C1 segment of cervical spinal cord (tissue), 14 donors: ENCODE measurements at regions not wholly inside any gene's neighbourhood (a gene's known extent, or its start where the extent isn't known, plus 50 kb on each side); places are given as distances from the start of the nearest gene placed in this dataset.
A peak's percentile ranks its signal among the peaks of the same experiment; 100 is the strongest.
"Not testable (repeated sequence)": the region's sequence is repeated elsewhere in the genome, so short reads cannot be mapped to it uniquely, and the experiment has no call there.

Experiments
- DNase-seq, 14 donors: peaks; one replicate each; lab custom pipeline; 2025; lab: John Stamatoyannopoulos, UW

GRCh38 chr4:4032364-4032763, 194.4 kb downstream of the OTOP1 start:
- not testable (repeated sequence) for DNase-seq

DNA sequence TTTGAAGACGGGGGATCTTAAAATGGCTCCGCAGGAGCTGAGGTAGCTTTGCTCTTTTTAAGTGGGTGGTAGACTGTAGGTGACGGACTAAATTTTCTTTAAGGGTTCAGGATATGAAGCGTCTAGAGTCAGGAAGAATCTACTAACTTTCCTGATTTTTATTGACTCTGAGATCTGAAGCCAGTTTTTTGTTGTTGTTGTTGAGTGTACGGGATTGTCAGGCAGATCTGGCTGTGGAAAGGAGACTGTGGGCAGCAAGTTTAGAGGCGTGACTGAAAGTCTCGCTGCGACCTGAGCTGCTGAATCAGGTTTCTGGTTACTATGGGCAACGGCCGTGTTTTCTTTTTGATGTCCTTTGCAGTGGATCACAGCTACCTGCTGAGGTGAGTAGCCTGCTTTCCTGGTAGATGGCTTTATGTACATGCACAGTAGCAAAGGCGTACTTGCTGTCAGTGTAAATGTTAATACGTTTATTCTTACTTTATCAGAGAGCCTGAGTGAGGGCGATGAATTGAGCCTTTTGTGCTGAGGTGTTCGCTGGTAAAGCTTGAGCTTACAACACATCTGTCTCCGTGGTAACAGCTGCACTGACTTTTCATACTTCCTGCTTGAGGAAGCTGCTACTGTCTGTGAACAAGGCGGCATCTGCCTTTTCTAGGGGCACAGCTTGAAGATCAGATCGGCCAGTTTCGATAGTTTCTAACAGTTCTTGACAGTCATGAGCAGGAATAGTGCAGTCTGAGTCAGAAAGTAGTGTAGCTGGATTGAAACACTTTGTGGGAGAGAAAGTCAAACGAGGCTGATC, 193.7 kb downstream of the OTOP1 start:
- not testable (repeated sequence) for DNase-seq

- not testable (repeated sequence) for DNase-seq
These were observed 189.2 kb downstream of the OTOP1 start for GRCh38 chr4:4037399-4038138.

DNA sequence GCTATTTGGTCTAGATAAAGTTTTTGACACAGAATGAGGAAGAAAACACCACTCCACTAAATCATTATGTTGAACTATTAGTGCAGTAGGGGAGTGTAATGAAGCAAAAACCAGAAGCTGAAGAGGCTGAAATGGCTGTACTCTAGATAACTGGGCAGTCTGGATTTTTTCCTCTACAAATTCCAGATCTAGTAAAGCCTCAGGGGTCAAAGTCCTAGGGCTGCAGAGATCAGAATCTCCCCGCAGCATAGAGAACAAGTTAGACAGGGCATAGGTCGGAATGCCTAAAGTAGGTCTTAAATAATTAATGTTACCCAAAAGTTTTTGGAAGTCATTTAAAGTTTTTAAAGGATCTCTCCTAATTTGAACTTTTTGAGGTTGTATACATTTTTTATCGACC, 180.9 kb downstream of the OTOP1 start:
- not testable (repeated sequence) for DNase-seq

DNA sequence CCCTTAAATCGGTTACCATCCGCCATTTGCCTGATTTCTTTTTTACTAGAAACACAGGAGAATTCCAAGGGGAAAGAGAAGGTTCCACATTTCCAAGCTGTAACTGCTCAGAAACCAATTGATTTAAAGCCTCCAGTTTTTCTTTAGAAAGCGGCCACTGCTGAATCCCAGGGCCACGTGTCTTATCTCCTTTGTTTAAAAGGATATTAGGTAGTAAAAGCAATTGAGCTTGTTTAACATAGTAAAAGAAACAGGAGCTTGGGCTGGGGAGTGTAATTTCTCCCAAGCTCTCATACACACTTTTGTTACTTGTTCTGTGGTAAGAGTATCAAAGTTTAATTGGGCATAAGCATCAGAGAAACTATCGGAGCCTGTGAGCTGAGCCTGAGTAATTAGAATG, 180.0 kb downstream of the OTOP1 start:
- DNase-seq = not testable (repeated sequence)

- DNase-seq = not testable (repeated sequence)
These were observed 179.5 kb downstream of the OTOP1 start for GRCh38 chr4:4047202-4047601.

DNA sequence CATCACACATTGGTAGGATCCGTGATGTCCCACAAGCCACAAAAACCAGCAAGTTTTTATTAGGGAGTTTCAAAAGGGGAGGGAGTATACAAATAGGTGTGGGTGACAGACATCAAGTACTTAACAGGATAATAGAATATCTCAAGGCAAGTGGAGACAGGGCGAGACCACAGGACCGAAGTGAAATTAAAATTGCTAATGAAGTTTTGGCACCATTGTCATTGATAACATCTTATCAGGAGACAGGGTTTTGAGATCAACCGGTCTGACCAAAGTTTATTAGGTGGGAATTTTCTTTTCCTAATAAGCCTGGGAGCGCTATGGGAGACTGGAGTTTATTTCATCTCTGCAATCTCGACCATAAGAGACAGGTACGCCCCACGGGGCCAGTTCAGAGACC, 178.5 kb downstream of the OTOP1 start:
- DNase-seq = not testable (repeated sequence)

DNA sequence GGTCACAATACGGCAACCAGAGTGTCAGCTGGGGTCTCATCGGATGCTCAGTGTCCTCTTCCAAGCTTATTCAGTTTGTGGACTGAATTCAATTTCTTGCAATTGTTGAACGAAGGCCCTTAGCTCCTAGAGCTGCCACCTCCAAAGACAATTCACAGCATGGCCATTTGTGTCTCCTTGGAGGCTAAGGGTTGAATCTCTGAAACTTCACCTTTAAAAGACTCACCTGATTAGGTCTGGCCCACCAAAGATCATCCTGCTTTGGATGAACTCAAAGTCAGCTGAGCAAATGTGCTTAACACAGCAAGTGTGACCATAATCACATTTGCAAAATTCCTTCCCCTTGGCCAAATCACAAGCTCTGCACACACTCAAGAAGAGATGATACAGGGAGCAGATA, 175.9 kb downstream of the OTOP1 start:
- DNase-seq = not testable (repeated sequence)

DNA sequence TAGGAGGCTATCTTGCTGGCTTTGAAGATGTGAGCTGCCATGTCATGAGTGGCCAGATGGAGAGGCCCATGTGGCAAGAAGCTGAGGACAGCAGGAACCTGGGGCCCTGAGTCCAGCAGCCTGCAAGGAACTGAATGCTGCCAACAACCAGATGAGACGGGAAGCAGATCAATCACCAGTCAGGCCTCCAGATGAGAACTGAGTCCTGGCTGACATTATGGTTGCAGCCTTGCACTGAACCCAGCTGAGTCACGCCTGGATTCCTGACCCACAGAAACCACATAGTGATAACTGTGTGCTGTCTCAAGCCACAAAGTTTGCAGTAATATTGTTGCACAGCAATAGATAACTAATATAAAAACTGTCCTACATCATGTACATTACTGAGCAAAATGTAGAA, 173.8 kb downstream of the OTOP1 start:
- DNase-seq = not testable (repeated sequence)

DNA sequence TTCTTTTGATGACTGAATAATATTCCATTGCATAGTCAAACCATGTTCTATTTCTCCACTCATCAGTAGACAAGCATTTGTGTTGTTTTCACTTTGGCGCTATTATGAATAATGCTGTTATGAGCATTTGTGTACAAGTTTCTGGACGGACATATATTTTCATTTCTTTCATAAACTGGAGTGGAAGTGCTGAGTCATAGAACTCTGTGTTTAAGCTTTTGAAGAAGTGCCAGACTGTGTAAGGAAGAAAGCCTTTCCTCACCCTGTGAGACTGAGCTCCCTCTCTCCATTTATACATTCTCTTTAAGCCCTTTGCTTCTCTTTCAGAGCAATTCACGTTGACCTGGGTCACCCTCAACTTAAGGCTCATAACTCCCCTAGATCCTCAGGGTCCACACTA, 169.5 kb downstream of the OTOP1 start:
- DNase-seq = not testable (repeated sequence)

GRCh38 chr4:4084171-4084570, 142.6 kb downstream of the OTOP1 start:
- DNase-seq = not testable (repeated sequence)

DNA sequence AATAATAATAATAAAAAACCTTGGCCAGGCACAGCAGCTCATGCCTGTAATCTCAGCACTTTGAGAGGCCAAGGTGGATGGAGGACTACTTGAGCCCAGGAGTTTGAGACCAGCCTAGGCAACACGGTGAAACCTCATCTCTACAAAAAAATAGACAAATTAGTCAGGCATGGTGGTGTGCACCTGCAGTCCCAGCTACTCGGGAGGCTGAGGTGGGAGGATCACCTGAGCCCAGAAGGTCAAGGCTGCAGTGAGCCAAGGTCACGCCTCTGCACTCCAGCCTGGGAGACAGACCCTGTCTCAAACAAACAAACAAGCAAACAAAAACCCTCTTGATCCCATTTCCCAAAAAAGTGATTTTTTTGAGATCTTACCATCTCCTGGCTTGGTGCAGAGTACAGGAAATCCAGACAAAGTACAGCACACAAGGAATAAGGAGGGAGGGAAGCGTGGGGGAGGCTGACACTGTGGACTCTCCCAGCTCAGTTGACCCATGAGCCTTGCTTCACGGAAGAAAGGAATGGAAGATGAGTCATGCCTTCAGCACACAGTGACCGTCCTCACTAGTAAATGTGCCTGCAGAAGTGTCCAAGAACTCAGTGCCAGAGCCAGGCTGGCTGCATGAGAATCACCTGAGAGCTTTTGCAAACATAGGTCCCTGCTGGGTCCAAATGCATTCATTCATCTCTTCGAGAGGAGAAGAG, 136.9 kb downstream of the OTOP1 start:
- DNase-seq = not testable (repeated sequence)

DNA sequence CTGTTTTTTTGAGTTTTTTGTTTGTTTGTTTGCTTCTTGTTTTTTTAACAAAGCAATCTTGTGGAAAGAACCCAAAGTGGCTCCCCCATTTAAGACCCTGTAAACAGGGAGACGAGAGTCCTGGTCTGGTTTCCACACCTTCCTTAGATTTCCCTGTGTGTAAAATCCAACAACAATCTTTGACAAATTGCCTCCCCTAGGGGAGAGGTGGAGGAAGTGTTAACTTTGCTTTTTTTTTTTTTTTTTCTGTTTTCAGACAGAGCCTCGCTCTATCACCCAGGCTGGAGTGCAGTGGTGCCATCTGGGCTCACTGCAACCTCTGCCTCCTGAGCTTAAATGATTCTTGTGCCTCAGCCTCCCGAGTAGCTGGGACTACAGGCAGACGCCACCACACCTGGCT, 136.0 kb downstream of the OTOP1 start:
- not testable (repeated sequence) for DNase-seq

- DNase-seq = not testable (repeated sequence)
These were observed 134.6 kb downstream of the OTOP1 start for GRCh38 chr4:4092159-4092558.

- DNase-seq = not testable (repeated sequence)
These were observed 127.1 kb downstream of the OTOP1 start for GRCh38 chr4:4099610-4100009.

DNA sequence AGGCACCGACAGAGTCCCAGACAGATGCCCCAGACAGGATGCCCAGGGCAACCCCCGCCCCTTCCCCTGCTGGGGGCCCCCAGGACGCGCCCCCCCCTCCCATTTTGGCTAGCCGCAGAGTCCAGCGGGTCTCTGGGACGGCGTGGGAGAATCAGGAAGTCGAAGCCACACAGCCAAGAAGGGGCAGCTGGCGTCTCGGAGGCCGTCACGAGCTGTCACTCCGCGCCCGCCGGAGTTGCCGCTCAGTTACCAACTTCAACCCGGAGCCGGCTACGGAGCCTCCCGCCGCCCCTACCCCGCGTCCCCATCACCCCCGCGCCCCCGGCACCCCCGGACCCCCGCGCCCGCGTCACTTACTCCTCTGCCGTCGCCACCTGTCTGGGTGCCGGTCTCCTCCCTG, 119.8 kb downstream of the OTOP1 start:
- not testable (repeated sequence) for DNase-seq

DNA sequence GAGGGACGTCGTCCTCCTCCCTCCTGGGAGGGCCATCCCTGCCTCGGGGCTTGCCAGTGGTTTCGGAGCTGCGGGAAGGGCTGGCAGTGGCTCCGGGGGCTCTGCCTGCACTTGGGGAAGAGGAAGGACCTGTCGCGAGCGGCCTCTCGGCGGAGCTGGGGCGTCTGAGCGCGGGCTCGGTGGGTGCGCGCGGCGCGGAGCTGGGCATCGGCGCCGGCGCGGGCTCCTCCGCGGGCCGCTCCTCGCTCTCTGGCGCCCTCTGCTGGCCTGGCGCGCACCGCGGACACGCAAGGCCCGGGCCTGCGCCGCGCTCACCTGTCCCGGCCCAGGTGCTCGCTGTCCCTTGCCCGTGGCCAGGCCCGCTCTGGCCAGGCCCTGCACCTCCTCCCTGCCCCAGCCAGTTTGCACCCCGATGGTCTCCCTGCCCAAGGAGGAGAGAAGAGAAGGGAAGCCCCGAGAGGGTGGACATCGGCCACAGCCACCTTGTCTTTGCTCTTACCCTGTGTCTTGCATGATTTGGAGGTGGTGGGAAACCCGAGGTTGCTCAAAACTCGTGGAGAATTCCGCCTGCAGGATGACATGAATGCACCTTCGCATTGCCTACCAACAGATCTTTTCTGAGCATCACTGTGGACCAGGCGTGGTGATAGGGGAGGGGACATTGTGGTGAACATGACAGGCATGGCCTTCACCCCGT, 119.2 kb downstream of the OTOP1 start:
- DNase-seq = peak in 8 of 14 donors; percentile 1 to 41 (median 18)

DNA sequence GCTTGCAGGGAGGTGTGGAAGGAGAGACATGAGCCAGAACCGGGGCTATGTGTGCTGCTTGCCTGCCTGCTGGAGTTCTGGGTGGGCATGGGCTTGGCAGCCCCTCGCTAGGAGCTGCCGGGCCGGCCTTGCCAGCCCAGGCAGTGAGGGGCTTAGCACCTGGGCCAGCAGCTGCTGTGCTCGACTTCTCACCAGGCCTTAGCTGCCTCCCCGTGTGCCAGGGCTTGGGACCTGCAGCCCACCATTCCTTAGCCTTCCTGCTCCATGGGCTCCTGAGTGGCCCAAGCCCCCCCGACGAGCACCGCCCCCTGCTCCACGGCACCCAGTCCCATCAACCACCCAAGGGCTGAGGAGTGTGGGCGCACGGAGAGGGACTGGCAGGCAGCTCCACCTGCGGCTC, 111.3 kb downstream of the OTOP1 start:
- DNase-seq = not testable (repeated sequence)

DNA sequence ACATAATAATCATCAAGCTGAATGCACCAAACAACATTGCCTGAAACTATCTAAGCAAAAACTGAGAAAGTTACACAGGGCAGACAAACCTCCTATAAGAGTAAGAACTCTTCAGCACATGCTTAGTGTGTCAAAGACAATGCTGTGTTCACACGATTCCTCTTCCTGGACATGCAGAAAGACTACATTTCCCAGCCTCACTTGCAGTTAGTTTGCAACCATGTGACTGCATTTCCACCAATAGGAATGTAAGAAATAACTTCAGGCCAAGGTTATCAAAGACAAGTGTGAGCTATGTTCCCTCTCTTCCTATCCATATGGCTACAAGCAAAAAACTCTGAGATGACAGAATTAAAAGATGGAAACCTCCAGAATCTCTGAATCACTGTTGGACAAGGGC, 109.8 kb downstream of the OTOP1 start:
- not testable (repeated sequence) for DNase-seq

DNA sequence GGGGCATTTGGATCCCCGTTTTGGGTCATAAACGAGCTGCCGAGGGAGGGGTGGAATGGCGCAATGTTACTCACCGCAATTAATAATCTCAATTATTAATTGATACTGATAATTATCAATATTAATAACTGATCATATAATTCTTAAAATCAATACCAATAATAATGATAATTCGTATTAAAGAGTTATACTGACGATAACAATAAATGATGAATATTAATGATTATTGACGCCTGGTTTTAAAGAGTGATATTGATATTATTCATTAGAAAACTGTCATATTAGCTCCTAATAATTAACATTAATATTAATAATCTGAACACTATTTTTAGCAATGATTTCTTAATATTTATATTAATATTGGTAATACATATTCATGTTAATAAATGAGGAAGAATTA, 92.4 kb downstream of the OTOP1 start:
- DNase-seq = not testable (repeated sequence)

GRCh38 chr4:4136621-4137020, 90.1 kb downstream of the OTOP1 start:
- not testable (repeated sequence) for DNase-seq
